A549 (cell line): ENCODE measurements at regions not wholly inside any gene's neighbourhood (a gene's known extent, or its start where the extent isn't known, plus 50 kb on each side); places are given as distances from the start of the nearest gene placed in this dataset.

ENCODE experiments used
- CTCF ChIP-seq: fragments of >200 bp; sonication (Bioruptor Twin); formaldehyde crosslinking; IDR thresholded peaks from 3 replicates; pipeline ENCODE4 v1.5.1; 2016
- POLR2AphosphoS2 ChIP-seq: conservative IDR thresholded peaks from 2 replicates; pipeline ENCODE4 v1.6.1; 2012; ENCODE audit warnings: low read length, improper control_type of control experiment, inconsistent platforms
- RAD21 ChIP-seq, 2 experiments: fragments of >200 bp in 1 of 2; sonication (Bioruptor Twin) in 1 of 2; formaldehyde crosslinking in 1 of 2; IDR thresholded peaks in 1 of 2; conservative IDR thresholded peaks in 1 of 2; 2 replicates in 1 of 2; 3 replicates in 1 of 2; pipeline ENCODE4 v1.6.1; 2012 to 2018; ENCODE audit warnings: inconsistent platforms in 1 of 2

GRCh38 chr15:97718509-97718908 lies 242.0 kb upstream of the ARRDC4 start:
- TF ChIP-seq CTCF: no peak
- no peak for TF ChIP-seq RAD21 (conservative IDR thresholded peaks at IDR 0.05 in 1 of 2, IDR thresholded peaks at IDR 0.05 in 1 of 2)
- TF ChIP-seq POLR2AphosphoS2: no peak
